ENCODE measurements at regions not wholly inside any gene's neighbourhood (a gene's known extent, or its start where the extent isn't known, plus 50 kb on each side); places are given as distances from the start of the nearest gene placed in this dataset.
"Not testable (repeated sequence)": the region's sequence is repeated elsewhere in the genome, so short reads cannot be mapped to it uniquely, and the experiment has no call there.

- Histone ChIP-seq H3K27me3 (no peaks in the 10 kb centered on the region), H3K27ac (no peak overlapping the region)
Observed at GRCh38 chr22:19599004-19599403, 74.8 kb upstream of the CLDN5 start.

GRCh38 chr22:19599626-19600243 is 75.5 kb upstream of the CLDN5 start:
- no peak overlapping the region for H3K9ac ChIP-seq
- TF ChIP-seq Cebpa-rat (IDR thresholded peaks at IDR 0.05), result no peak
- H4K20me1 ChIP-seq, result no peaks in the 10 kb centered on the region

More at GRCh38 chr22:19599004-19599403, 74.8 kb upstream of the CLDN5 start:
- no peak overlapping the region for H3K4me2 ChIP-seq
- H3K4me3 ChIP-seq, result no peak overlapping the region
- peaks cover 21% of the 10 kb centered on the region for H3K4me1 ChIP-seq
- H3K9ac ChIP-seq, result no peak overlapping the region
- no peaks in the 10 kb centered on the region for H3K36me3 ChIP-seq
- H3K9me3 ChIP-seq, result no peaks in the 10 kb centered on the region
- TF ChIP-seq Cebpa-rat (IDR thresholded peaks at IDR 0.05), result no peak
- H4K20me1 ChIP-seq, result no peaks in the 10 kb centered on the region

GRCh38 chr22:19603346-19603745 is 79.1 kb upstream of the CLDN5 start:
- not testable (repeated sequence) for H3K27ac ChIP-seq, H3K9me3 ChIP-seq, H4K20me1 ChIP-seq, H3K4me3 ChIP-seq, H3K36me3 ChIP-seq, H3K9ac ChIP-seq, H3K4me2 ChIP-seq, H3K27me3 ChIP-seq
- peaks cover 42% of the 10 kb centered on the region for H3K4me1 ChIP-seq

More at GRCh38 chr22:19599626-19600243, 75.5 kb upstream of the CLDN5 start:
- peaks cover 26% of the 10 kb centered on the region for H3K4me1 ChIP-seq
- no peak overlapping the region for H3K4me3 ChIP-seq
- H3K9me3 ChIP-seq, result no peaks in the 10 kb centered on the region
- no peaks in the 10 kb centered on the region for H3K27me3 ChIP-seq
- H3K36me3 ChIP-seq, result no peaks in the 10 kb centered on the region
- no peak overlapping the region for H3K27ac ChIP-seq
- H3K4me2 ChIP-seq, result no peak overlapping the region

- Histone ChIP-seq H3K36me3 (no peaks in the 10 kb centered on the region), H4K20me1 (no peaks in the 10 kb centered on the region), H3K4me2 (no peak overlapping the region), H3K4me3 (no peak overlapping the region), H3K4me1 (peaks cover 45% of the 10 kb centered on the region), H3K9ac (no peak overlapping the region), H3K27me3 (no peaks in the 10 kb centered on the region), H3K9me3 (no peaks in the 10 kb centered on the region), H3K27ac (no peak overlapping the region)
- TF ChIP-seq Cebpa-rat (IDR thresholded peaks at IDR 0.05), result no peak
Observed at GRCh38 chr22:19603767-19604166, 79.6 kb upstream of the CLDN5 start.

GRCh38 chr22:19604711-19605268 is 80.6 kb upstream of the CLDN5 start:
- Histone ChIP-seq H3K9me3 (no peaks in the 10 kb centered on the region), H3K4me3 (no peak overlapping the region), H4K20me1 (no peaks in the 10 kb centered on the region), H3K27me3 (no peaks in the 10 kb centered on the region), H3K4me2 (peak overlapping the region; percentile 94), H3K9ac (no peak overlapping the region), H3K27ac (no peak overlapping the region; the same call in 1 of the 2 replicates), H3K4me1 (peaks cover 56% of the 10 kb centered on the region), H3K36me3 (no peaks in the 10 kb centered on the region)
- no peak for TF ChIP-seq Cebpa-rat (IDR thresholded peaks at IDR 0.05)

DNA sequence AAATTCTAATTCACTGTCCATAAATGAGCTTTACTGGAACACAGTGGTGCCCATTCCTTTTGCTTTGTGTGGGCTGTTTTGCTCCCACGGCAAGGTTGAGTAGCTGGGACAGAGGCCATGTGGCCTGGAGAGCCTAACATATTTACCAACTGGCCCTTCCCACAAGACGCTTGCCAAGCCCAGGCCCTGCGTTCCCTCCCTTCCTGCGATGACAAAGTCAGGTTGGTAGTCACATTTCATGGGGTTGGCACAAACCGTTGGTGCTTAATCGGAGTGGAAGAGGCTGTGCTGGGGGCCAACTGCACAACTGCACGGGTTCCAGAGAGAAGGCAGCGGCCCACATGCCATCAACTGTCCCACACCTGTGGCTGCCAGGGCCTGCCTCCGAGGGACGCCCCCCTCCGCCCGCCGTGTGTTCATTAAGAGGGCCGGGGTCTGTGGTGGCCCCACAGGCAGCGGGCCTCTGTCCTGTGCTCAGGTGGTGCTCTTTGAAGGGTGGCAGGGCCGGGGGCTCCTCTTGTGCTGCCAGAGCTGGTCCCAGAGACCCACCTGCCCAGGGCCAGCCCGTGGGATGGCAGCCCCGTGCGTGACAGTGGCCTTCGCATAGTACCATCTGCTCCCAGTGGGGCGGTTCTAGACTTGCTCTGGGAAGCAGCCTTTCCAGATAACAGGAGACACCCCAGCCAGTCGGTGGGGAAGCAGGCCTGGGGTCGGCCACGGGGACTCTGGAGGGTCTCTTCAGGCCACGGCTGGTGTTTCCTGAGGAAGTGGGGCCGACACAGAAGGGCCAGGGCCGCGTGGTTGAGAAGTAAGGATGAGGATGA is 81.5 kb upstream of the CLDN5 start:
- Histone ChIP-seq H3K4me2 (peak overlapping the region; percentile 94), H3K4me3 (no peak overlapping the region), H3K4me1 (peaks cover 65% of the 10 kb centered on the region), H4K20me1 (no peaks in the 10 kb centered on the region), H3K9ac (no peak overlapping the region; the same call in 1 of the 2 replicates), H3K36me3 (no peaks in the 10 kb centered on the region), H3K27ac (peak overlapping the region; percentile 83), H3K27me3 (no peaks in the 10 kb centered on the region), H3K9me3 (no peaks in the 10 kb centered on the region)
- no peak for TF ChIP-seq Cebpa-rat (IDR thresholded peaks at IDR 0.05)

DNA sequence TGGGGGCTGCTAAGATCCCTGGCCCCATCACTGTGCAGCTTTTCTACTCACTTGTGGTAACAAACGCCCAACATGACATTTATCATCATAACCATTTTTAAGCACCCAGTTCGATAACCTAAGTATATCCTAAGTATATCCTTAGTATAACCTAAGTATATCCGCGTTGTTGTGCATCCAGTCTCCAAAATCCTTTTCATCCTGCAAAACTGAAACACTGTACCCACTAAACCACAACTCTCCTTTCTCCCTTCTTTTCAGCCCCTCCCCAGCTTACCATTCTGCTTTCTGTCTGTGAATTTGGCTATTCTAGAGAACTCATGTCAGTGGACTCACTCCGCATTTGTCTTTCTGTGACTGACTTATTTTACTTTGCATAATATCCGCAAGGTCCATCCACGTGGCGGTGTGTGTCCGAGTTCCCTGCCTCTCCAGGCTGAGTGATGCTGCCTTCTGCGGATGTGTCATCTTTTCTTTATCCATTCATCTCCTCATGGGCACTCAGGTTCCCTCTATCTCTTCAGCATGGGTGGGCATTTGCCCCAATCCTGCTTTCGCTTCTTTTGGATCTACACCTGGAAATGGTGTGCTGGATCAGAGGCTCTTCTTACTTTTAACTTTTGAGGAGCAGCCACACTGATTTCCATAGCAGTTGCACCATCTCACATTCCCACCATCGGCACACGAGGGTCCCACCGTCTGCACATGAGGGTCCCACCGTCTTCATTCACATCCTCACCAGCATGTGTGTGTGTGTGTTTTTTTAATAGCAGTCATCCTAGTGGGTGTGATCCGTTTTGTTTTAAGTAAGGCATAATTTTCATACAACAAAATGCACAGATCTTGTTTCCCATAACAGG is 82.4 kb upstream of the CLDN5 start:
- no peaks in the 10 kb centered on the region for H3K36me3 ChIP-seq
- peaks cover 71% of the 10 kb centered on the region for H3K4me1 ChIP-seq
- H3K9ac ChIP-seq, result peak overlapping the region; percentile 73
- no peak for TF ChIP-seq Cebpa-rat (IDR thresholded peaks at IDR 0.05)
- H4K20me1 ChIP-seq, result no peaks in the 10 kb centered on the region
- no peaks in the 10 kb centered on the region for H3K9me3 ChIP-seq
- peak overlapping the region; percentile 83 for H3K27ac ChIP-seq
- H3K4me3 ChIP-seq, result peak overlapping the region; percentile 47
- no peaks in the 10 kb centered on the region for H3K27me3 ChIP-seq
- H3K4me2 ChIP-seq, result peak overlapping the region; percentile 94

DNA sequence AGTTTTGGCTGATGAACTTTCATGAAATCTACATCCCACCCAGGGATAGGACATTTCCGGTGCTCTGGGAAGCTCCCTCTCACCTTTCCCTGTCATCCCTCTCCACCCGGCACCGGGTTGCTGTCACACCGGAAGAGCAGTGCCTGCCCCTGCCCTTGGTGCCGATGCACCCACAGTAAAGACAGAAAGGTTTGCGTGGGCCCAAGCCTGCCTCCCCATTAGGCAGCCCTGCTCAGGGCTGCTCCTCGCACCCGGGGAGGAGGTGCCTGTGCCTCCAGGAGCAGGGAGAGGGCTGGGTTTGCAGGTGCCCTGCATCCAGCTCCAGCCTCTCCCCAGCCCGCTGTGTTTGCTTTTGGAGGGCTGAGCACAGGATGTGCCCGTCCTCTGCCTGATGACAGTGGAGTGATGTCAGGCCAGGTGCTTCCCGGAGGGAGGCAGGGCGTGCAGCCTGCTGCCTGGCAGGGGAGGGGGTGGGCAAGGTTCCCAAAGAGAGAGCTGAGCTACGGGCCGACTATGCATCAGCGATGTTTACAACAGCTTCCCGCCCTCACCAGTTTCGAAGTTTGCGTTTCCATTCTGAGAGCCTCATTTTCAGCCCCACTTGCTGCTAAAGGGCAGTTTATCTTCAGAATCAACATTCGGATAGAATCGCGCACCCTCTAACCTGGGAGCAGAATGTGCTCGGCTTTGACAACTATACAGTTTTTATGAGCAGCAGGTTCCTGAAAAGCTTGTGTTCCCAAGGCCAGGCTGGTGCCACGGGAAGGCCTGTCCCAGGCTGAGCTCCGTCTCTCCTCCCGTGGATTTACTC is 83.2 kb upstream of the CLDN5 start:
- Histone ChIP-seq H3K4me2 (peak overlapping the region; percentile 94), H3K4me1 (peaks cover 71% of the 10 kb centered on the region), H3K27me3 (no peaks in the 10 kb centered on the region), H3K9ac (peak overlapping the region; percentile 73), H3K9me3 (no peaks in the 10 kb centered on the region), H4K20me1 (no peaks in the 10 kb centered on the region), H3K4me3 (peak overlapping the region; percentile 47), H3K36me3 (no peaks in the 10 kb centered on the region), H3K27ac (peak overlapping the region; percentile 83)
- no peak for TF ChIP-seq Cebpa-rat (IDR thresholded peaks at IDR 0.05)
